ENCODE measurements at regions not wholly inside any gene's neighbourhood (a gene's known extent, or its start where the extent isn't known, plus 50 kb on each side); places are given as distances from the start of the nearest gene placed in this dataset.

- no peak for DNase-seq
These were observed 139.1 kb downstream of the KDR start for GRCh38 chr4:54986095-54986846.

GRCh38 chr4:54976682-54977081, 148.7 kb downstream of the KDR start:
- DNase-seq = no peak

- DNase-seq = no peak
These were observed 149.4 kb downstream of the KDR start for GRCh38 chr4:54976031-54976430.

GRCh38 chr4:54973784-54974183, 151.6 kb downstream of the KDR start:
- DNase-seq = no peak

GRCh38 chr4:54971474-54971950, 153.9 kb downstream of the KDR start:
- DNase-seq = peak in 1 of 2 experiments; percentile 61

- no peak for DNase-seq
These were observed 158.1 kb downstream of the KDR start for GRCh38 chr4:54967289-54967688.

GRCh38 chr4:54961357-54961975, 163.9 kb downstream of the KDR start:
- peak in 1 of 2 experiments; percentile 12 for DNase-seq

GRCh38 chr4:54959651-54960116, 165.7 kb downstream of the KDR start:
- DNase-seq = no peak

GRCh38 chr4:54959131-54959530, 166.3 kb downstream of the KDR start:
- no peak for DNase-seq

GRCh38 chr4:54958236-54958635, 167.2 kb downstream of the KDR start:
- DNase-seq = no peak

GRCh38 chr4:54954656-54955388, 170.6 kb downstream of the KDR start:
- DNase-seq = no peak

GRCh38 chr4:54946741-54947140, 178.7 kb downstream of the KDR start:
- no peak for DNase-seq

GRCh38 chr4:54945838-54946237, 179.6 kb downstream of the KDR start:
- DNase-seq = no peak

- no peak for DNase-seq
These were observed 182.7 kb downstream of the KDR start for GRCh38 chr4:54942721-54943120.

- no peak for DNase-seq
These were observed 183.3 kb downstream of the KDR start for GRCh38 chr4:54941994-54942552.

GRCh38 chr4:54940996-54941865, 184.2 kb downstream of the KDR start:
- DNase-seq = no peak

- no peak for DNase-seq
These were observed 187.9 kb downstream of the KDR start for GRCh38 chr4:54937501-54937900.

- DNase-seq = no peak
These were observed 191.8 kb downstream of the KDR start for GRCh38 chr4:54933579-54933978.

- DNase-seq = no peak
These were observed 195.2 kb downstream of the KDR start for GRCh38 chr4:54930226-54930625.

GRCh38 chr4:54929459-54929858, 195.9 kb downstream of the KDR start:
- no peak for DNase-seq

GRCh38 chr4:54924891-54925290, 200.5 kb downstream of the KDR start:
- DNase-seq = no peak

GRCh38 chr4:54915276-54915675, 210.1 kb downstream of the KDR start:
- no peak for DNase-seq

Data from SW 1271 (cell line).